Stimulated activated CD4-positive, alpha-beta T cell treated with anti-CD3 and anti-CD28 coated beads, Interleukin-15, amount 100 ng/mL, for 24 hours (primary cell): ENCODE measurements at regions not wholly inside any gene's neighbourhood (a gene's known extent, or its start where the extent isn't known, plus 50 kb on each side); places are given as distances from the start of the nearest gene placed in this dataset.
"Not testable (repeated sequence)": the region's sequence is repeated elsewhere in the genome, so short reads cannot be mapped to it uniquely, and the experiment has no call there.

Experiments used
- DNase-seq: peaks from one replicate; pipeline ENCODE4 v3.0.0-alpha.2; 2020

- DNase-seq, result not testable (repeated sequence)
These were observed 253.9 kb upstream of the RPS23 start for GRCh38 chr5:82532075-82532474.

- DNase-seq, result peak; percentile 1
These were observed 248.4 kb upstream of the RPS23 start for GRCh38 chr5:82526540-82526939.

- DNase-seq, result no peak
These were observed 247.5 kb upstream of the RPS23 start for GRCh38 chr5:82525626-82526025.

GRCh38 chr5:82523633-82524032 lies 245.5 kb upstream of the RPS23 start:
- no peak for DNase-seq

- no peak for DNase-seq
These were observed 244.7 kb upstream of the RPS23 start for GRCh38 chr5:82522897-82523296.

- DNase-seq, result no peak
These were observed 243.4 kb upstream of the RPS23 start for GRCh38 chr5:82521431-82522051.

- DNase-seq, result no peak
These were observed 241.4 kb upstream of the RPS23 start for GRCh38 chr5:82519558-82519957.

GRCh38 chr5:82517544-82518075 lies 239.5 kb upstream of the RPS23 start:
- DNase-seq, result no peak

- no peak for DNase-seq
These were observed 235.6 kb upstream of the RPS23 start for GRCh38 chr5:82513738-82514137.

GRCh38 chr5:82512025-82512424 lies 233.9 kb upstream of the RPS23 start:
- peak; percentile 35 for DNase-seq

GRCh38 chr5:82511134-82511533 lies 233.0 kb upstream of the RPS23 start:
- DNase-seq, result no peak

- DNase-seq, result no peak
These were observed 231.6 kb upstream of the RPS23 start for GRCh38 chr5:82509762-82510161.

- not testable (repeated sequence) for DNase-seq
These were observed 228.2 kb upstream of the RPS23 start for GRCh38 chr5:82506390-82506789.

GRCh38 chr5:82499725-82500244 lies 221.6 kb upstream of the RPS23 start:
- DNase-seq, result no peak

- DNase-seq, result no peak
These were observed 219.1 kb upstream of the RPS23 start for GRCh38 chr5:82497242-82497641.

- DNase-seq, result no peak
These were observed 216.8 kb upstream of the RPS23 start for GRCh38 chr5:82494942-82495341.

- no peak for DNase-seq
These were observed 215.1 kb upstream of the RPS23 start for GRCh38 chr5:82493221-82493620.

GRCh38 chr5:82491397-82491796 lies 213.2 kb upstream of the RPS23 start:
- DNase-seq, result no peak

GRCh38 chr5:82489683-82490082 lies 211.5 kb upstream of the RPS23 start:
- no peak for DNase-seq

- no peak for DNase-seq
These were observed 209.0 kb upstream of the RPS23 start for GRCh38 chr5:82487131-82487530.

- DNase-seq, result no peak
These were observed 202.2 kb upstream of the RPS23 start for GRCh38 chr5:82480331-82480730.

- DNase-seq, result no peak
These were observed 198.0 kb upstream of the RPS23 start for GRCh38 chr5:82476155-82476554.

GRCh38 chr5:82473262-82473661 lies 195.1 kb upstream of the RPS23 start:
- no peak for DNase-seq

GRCh38 chr5:82470185-82470994 lies 192.2 kb upstream of the RPS23 start:
- DNase-seq, result no peak
